ENCODE measurements at regions not wholly inside any gene's neighbourhood (a gene's known extent, or its start where the extent isn't known, plus 50 kb on each side); places are given as distances from the start of the nearest gene placed in this dataset.

GRCh38 chr16:50997679-50998078 lies 153.4 kb downstream of the SALL1 start:
- Histone ChIP-seq H3K9me2 (replicated peaks; ENCODE audit: insufficient read depth, low read length) (no peaks in the 10 kb centered on the region), H3K9me3 (replicated peaks; ENCODE audit: insufficient read depth, low read length) (no peaks in the 10 kb centered on the region), H3K79me2 (ENCODE audit: low read length) (no peaks in the 10 kb centered on the region), H2AFZ (ENCODE audit: low read length) (no peak overlapping the region), H3K4me1 (ENCODE audit: low read length) (no peaks in the 10 kb centered on the region), H3K9ac (ENCODE audit: low read length) (no peak overlapping the region), H3K27me3 (replicated peaks; ENCODE audit: insufficient read depth, low read length) (no peaks in the 10 kb centered on the region), H4K20me1 (ENCODE audit: insufficient read depth, low read length) (no peaks in the 10 kb centered on the region), H3F3A (ENCODE audit: insufficient read depth, low read length) (no peaks in the 10 kb centered on the region), H3K27ac (ENCODE audit: low read length) (no peak overlapping the region), H3K4me2 (ENCODE audit: low read depth, low read length) (no peak overlapping the region), H3K36me3 (replicated peaks; ENCODE audit: insufficient read depth, low read length) (no peaks in the 10 kb centered on the region), H3K4me3 (ENCODE audit: low read length) (no peak overlapping the region)
- TF ChIP-seq EZH2phosphoT487 (IDR thresholded peaks at IDR 0.05; ENCODE audit: low read length) (no peak), EZH2 (optimal IDR thresholded peaks at IDR 0.05; ENCODE audit: low read depth, low read length) (no peak), CTCF (IDR thresholded peaks at IDR 0.05; ENCODE audit: low read length) (no peak)
- DNase-seq, result no peak

GRCh38 chr16:50996830-50997186 lies 154.3 kb downstream of the SALL1 start:
- no peaks in the 10 kb centered on the region for H4K20me1 ChIP-seq (ENCODE audit: insufficient read depth, low read length)
- no peak overlapping the region for H3K9ac ChIP-seq (ENCODE audit: low read length)
- no peaks in the 10 kb centered on the region for H3K4me1 ChIP-seq (ENCODE audit: low read length)
- no peak overlapping the region for H2AFZ ChIP-seq (ENCODE audit: low read length)
- H3K9me2 ChIP-seq (replicated peaks; ENCODE audit: insufficient read depth, low read length), result no peaks in the 10 kb centered on the region
- H3K4me3 ChIP-seq (ENCODE audit: low read length), result no peak overlapping the region
- H3K36me3 ChIP-seq (replicated peaks; ENCODE audit: insufficient read depth, low read length), result no peaks in the 10 kb centered on the region
- no peaks in the 10 kb centered on the region for H3K9me3 ChIP-seq (replicated peaks; ENCODE audit: insufficient read depth, low read length)
- no peaks in the 10 kb centered on the region for H3K27me3 ChIP-seq (replicated peaks; ENCODE audit: insufficient read depth, low read length)
- H3K27ac ChIP-seq (ENCODE audit: low read length), result no peak overlapping the region
- no peak for TF ChIP-seq CTCF (IDR thresholded peaks at IDR 0.05; ENCODE audit: low read length)
- no peak for DNase-seq
- no peak overlapping the region for H3K4me2 ChIP-seq (ENCODE audit: low read depth, low read length)
- no peaks in the 10 kb centered on the region for H3K79me2 ChIP-seq (ENCODE audit: low read length)
- no peaks in the 10 kb centered on the region for H3F3A ChIP-seq (ENCODE audit: insufficient read depth, low read length)

- H3K4me1 ChIP-seq (ENCODE audit: low read length), result no peaks in the 10 kb centered on the region
- H3K9me2 ChIP-seq (replicated peaks; ENCODE audit: insufficient read depth, low read length), result no peaks in the 10 kb centered on the region
- no peak overlapping the region for H2AFZ ChIP-seq (ENCODE audit: low read length)
- no peak for DNase-seq
- no peaks in the 10 kb centered on the region for H3K27me3 ChIP-seq (replicated peaks; ENCODE audit: insufficient read depth, low read length)
- H3K4me2 ChIP-seq (ENCODE audit: low read depth, low read length), result no peak overlapping the region
- H3K36me3 ChIP-seq (replicated peaks; ENCODE audit: insufficient read depth, low read length), result no peaks in the 10 kb centered on the region
- H3K9me3 ChIP-seq (replicated peaks; ENCODE audit: insufficient read depth, low read length), result no peaks in the 10 kb centered on the region
- H3F3A ChIP-seq (ENCODE audit: insufficient read depth, low read length), result no peaks in the 10 kb centered on the region
- TF ChIP-seq EZH2phosphoT487 (IDR thresholded peaks at IDR 0.05; ENCODE audit: low read length) (no peak), EZH2 (optimal IDR thresholded peaks at IDR 0.05; ENCODE audit: low read depth, low read length) (no peak), CTCF (IDR thresholded peaks at IDR 0.05; ENCODE audit: low read length) (no peak)
- no peak overlapping the region for H3K9ac ChIP-seq (ENCODE audit: low read length)
- H3K79me2 ChIP-seq (ENCODE audit: low read length), result no peaks in the 10 kb centered on the region
- H4K20me1 ChIP-seq (ENCODE audit: insufficient read depth, low read length), result no peaks in the 10 kb centered on the region
- no peak overlapping the region for H3K27ac ChIP-seq (ENCODE audit: low read length)
- no peak overlapping the region for H3K4me3 ChIP-seq (ENCODE audit: low read length)
Observed at GRCh38 chr16:50996166-50996829, 154.8 kb downstream of the SALL1 start.

Data from MM.1S (cell line).